22Rv1 (cell line): ENCODE measurements at regions not wholly inside any gene's neighbourhood (a gene's known extent, or its start where the extent isn't known, plus 50 kb on each side); places are given as distances from the start of the nearest gene placed in this dataset.

Source experiments
- H3K27ac ChIP-seq: fragments of 450-650 bp; 2 replicates; pipeline ENCODE4 v1.5.1; 2017
- CTCF ChIP-seq: fragments of 450-650 bp; IDR thresholded peaks from 2 replicates; pipeline ENCODE4 v1.5.1; 2017; ENCODE audit warnings: mild to moderate bottlenecking
- ZFX ChIP-seq: fragments of 450-650 bp; IDR thresholded peaks from 2 replicates; pipeline ENCODE4 v1.6.1; 2017; ENCODE audit warnings: antibody characterized with exemption, borderline replicate concordance

GRCh38 chr2:60380411-60380810, 173.0 kb downstream of the BCL11A start:
- no peak overlapping the region for H3K27ac ChIP-seq

GRCh38 chr2:60379684-60380083, 173.8 kb downstream of the BCL11A start:
- TF ChIP-seq CTCF (no peak), ZFX (no peak)
- H3K27ac ChIP-seq: no peak overlapping the region

More at GRCh38 chr2:60380411-60380810, 173.0 kb downstream of the BCL11A start:
- TF ChIP-seq ZFX: no peak
- no peak for TF ChIP-seq CTCF

- TF ChIP-seq CTCF (no peak), ZFX (no peak)
- no peak overlapping the region for H3K27ac ChIP-seq
These were observed 174.2 kb downstream of the BCL11A start for GRCh38 chr2:60379216-60379615.

- TF ChIP-seq ZFX (no peak), CTCF (no peak)
- H3K27ac ChIP-seq: no peak overlapping the region
These were observed 175.6 kb downstream of the BCL11A start for GRCh38 chr2:60377825-60378224.

GRCh38 chr2:60376252-60376651, 177.2 kb downstream of the BCL11A start:
- no peak for TF ChIP-seq ZFX
- TF ChIP-seq CTCF: no peak
- H3K27ac ChIP-seq: no peak overlapping the region

- TF ChIP-seq ZFX: no peak
- TF ChIP-seq CTCF: no peak
These were observed 181.8 kb downstream of the BCL11A start for GRCh38 chr2:60371681-60372080.

GRCh38 chr2:60371219-60371618, 182.2 kb downstream of the BCL11A start:
- no peak overlapping the region for H3K27ac ChIP-seq
- TF ChIP-seq CTCF (no peak), ZFX (no peak)

More at GRCh38 chr2:60371681-60372080, 181.8 kb downstream of the BCL11A start:
- H3K27ac ChIP-seq: no peak overlapping the region
